ENCODE measurements at regions not wholly inside any gene's neighbourhood (a gene's known extent, or its start where the extent isn't known, plus 50 kb on each side); places are given as distances from the start of the nearest gene placed in this dataset.

GRCh38 chr22:22343581-22344296 lies 99.2 kb downstream of the VPREB1 start:
- intact Hi-C loops (cut with DNase I): no loop called here
- DNase-seq (ENCODE audit: low spot score): no peak

- intact Hi-C loops (cut with DNase I): no loop called here
- no peak for DNase-seq (ENCODE audit: low spot score)
These were observed 99.8 kb downstream of the VPREB1 start for GRCh38 chr22:22344430-22344829.

GRCh38 chr22:22345781-22346180 lies 101.2 kb downstream of the VPREB1 start:
- intact Hi-C loops (cut with DNase I): no loop called here
- DNase-seq (ENCODE audit: low spot score): no peak

GRCh38 chr22:22346401-22347107 lies 102.0 kb downstream of the VPREB1 start:
- DNase-seq (ENCODE audit: low spot score): no peak
- intact Hi-C loops (cut with DNase I): no loop called here

- intact Hi-C loops (cut with DNase I): no loop called here
- no peak for DNase-seq (ENCODE audit: low spot score)
These were observed 103.7 kb downstream of the VPREB1 start for GRCh38 chr22:22348127-22348814.

GRCh38 chr22:22348815-22349454 lies 104.3 kb downstream of the VPREB1 start:
- intact Hi-C loops (cut with DNase I): no loop called here
- DNase-seq (ENCODE audit: low spot score): no peak

- intact Hi-C loops (cut with DNase I): no loop called here
- DNase-seq (ENCODE audit: low spot score): no peak
These were observed 104.9 kb downstream of the VPREB1 start for GRCh38 chr22:22349455-22349836.

- intact Hi-C loops (cut with DNase I): no loop called here
- DNase-seq (ENCODE audit: low spot score): no peak
These were observed 106.8 kb downstream of the VPREB1 start for GRCh38 chr22:22351366-22351765.

GRCh38 chr22:22352371-22352999 lies 107.9 kb downstream of the VPREB1 start:
- DNase-seq (ENCODE audit: low spot score): no peak
- intact Hi-C loops (cut with DNase I): no loop called here

- intact Hi-C loops (cut with DNase I): no loop called here
- DNase-seq (ENCODE audit: low spot score): no peak
These were observed 110.7 kb downstream of the VPREB1 start for GRCh38 chr22:22355096-22355834.

- intact Hi-C loops (cut with DNase I): no loop called here
- DNase-seq (ENCODE audit: low spot score): peak; percentile 91
These were observed 112.7 kb downstream of the VPREB1 start for GRCh38 chr22:22357024-22357883.

- intact Hi-C loops (cut with DNase I): no loop called here
- DNase-seq (ENCODE audit: low spot score): no peak
These were observed 113.6 kb downstream of the VPREB1 start for GRCh38 chr22:22358152-22358551.

- intact Hi-C loops (cut with DNase I): no loop called here
- no peak for DNase-seq (ENCODE audit: low spot score)
These were observed 114.1 kb downstream of the VPREB1 start for GRCh38 chr22:22358686-22359085.

GRCh38 chr22:22359465-22359864 lies 114.9 kb downstream of the VPREB1 start:
- intact Hi-C loops (cut with DNase I): no loop called here
- no peak for DNase-seq (ENCODE audit: low spot score)

GRCh38 chr22:22360014-22360413 lies 115.4 kb downstream of the VPREB1 start:
- no peak for DNase-seq (ENCODE audit: low spot score)
- intact Hi-C loops (cut with DNase I): no loop called here

GRCh38 chr22:22362311-22362710 lies 117.7 kb downstream of the VPREB1 start:
- intact Hi-C loops (cut with DNase I): no loop called here
- no peak for DNase-seq (ENCODE audit: low spot score)

GRCh38 chr22:22362936-22363335 lies 118.3 kb downstream of the VPREB1 start:
- DNase-seq (ENCODE audit: low spot score): no peak
- intact Hi-C loops (cut with DNase I): no loop called here

GRCh38 chr22:22364207-22364606 lies 119.6 kb downstream of the VPREB1 start:
- DNase-seq (ENCODE audit: low spot score): no peak
- intact Hi-C loops (cut with DNase I): no loop called here

Measured in posterior vena cava (tissue), 2 donors.